ENCODE measurements at regions not wholly inside any gene's neighbourhood (a gene's known extent, or its start where the extent isn't known, plus 50 kb on each side); places are given as distances from the start of the nearest gene placed in this dataset.

DNA sequence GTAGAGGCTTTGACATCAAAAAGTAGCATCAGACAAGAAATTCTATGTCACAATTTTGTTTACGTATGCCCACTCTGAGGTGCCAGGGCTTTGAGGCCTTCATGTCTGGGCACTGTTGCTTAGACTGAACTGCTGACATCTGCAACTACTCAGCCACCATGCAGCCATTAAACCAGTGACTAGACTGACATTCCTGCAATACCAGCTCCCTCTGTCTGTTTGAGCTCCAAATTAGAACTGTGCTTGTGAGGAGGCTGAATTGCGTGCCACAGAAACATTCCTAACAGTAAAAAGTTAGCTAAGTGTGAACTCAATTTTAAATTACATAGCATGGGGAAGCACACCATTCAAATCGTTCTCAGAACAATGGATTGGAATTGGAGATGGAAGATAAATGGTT, 163.2 kb downstream of the INSIG2 start:
- Histone ChIP-seq H4K20me1 (ENCODE audit: insufficient read depth, low read length, poor library complexity, severe bottlenecking) (no peaks in the 10 kb centered on the region), H3K36me3 (ENCODE audit: insufficient read depth, low read length) (no peaks in the 10 kb centered on the region), H3K27me3 (ENCODE audit: insufficient read depth, low read length, poor library complexity, severe bottlenecking) (no peaks in the 10 kb centered on the region), H3K9ac (ENCODE audit: low read depth, low read length, poor library complexity, severe bottlenecking) (no peak overlapping the region), H3F3A (ENCODE audit: low read depth) (no peaks in the 10 kb centered on the region), H3K79me2 (ENCODE audit: insufficient read depth, low read length) (no peaks in the 10 kb centered on the region), H2AFZ (ENCODE audit: low read length) (no peak overlapping the region), H3K9me2 (replicated peaks; ENCODE audit: low read depth, low read length) (no peaks in the 10 kb centered on the region), H3K4me1 (ENCODE audit: insufficient read depth, low read length, poor library complexity, severe bottlenecking) (no peaks in the 10 kb centered on the region), H3K4me3 (ENCODE audit: low read length, poor library complexity, severe bottlenecking) (no peak overlapping the region), H3K9me3 (ENCODE audit: insufficient read depth, low read depth, low read length) (no peaks in the 10 kb centered on the region), H3K4me2 (ENCODE audit: low read depth, low read length, poor library complexity, severe bottlenecking) (no peak overlapping the region)
- TF ChIP-seq EZH2phosphoT487 (IDR thresholded peaks at IDR 0.05; ENCODE audit: borderline replicate concordance): no peak

- TF ChIP-seq EZH2phosphoT487 (IDR thresholded peaks at IDR 0.05; ENCODE audit: borderline replicate concordance): no peak
- TF ChIP-seq, protein P1, sequence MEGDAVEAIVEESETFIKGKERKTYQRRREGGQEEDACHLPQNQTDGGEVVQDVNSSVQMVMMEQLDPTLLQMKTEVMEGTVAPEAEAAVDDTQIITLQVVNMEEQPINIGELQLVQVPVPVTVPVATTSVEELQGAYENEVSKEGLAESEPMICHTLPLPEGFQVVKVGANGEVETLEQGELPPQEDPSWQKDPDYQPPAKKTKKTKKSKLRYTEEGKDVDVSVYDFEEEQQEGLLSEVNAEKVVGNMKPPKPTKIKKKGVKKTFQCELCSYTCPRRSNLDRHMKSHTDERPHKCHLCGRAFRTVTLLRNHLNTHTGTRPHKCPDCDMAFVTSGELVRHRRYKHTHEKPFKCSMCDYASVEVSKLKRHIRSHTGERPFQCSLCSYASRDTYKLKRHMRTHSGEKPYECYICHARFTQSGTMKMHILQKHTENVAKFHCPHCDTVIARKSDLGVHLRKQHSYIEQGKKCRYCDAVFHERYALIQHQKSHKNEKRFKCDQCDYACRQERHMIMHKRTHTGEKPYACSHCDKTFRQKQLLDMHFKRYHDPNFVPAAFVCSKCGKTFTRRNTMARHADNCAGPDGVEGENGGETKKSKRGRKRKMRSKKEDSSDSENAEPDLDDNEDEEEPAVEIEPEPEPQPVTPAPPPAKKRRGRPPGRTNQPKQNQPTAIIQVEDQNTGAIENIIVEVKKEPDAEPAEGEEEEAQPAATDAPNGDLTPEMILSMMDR (conservative IDR thresholded peaks at IDR 0.05; ENCODE audit: low read length): no peak
- no peak overlapping the region for H2AFZ ChIP-seq (ENCODE audit: low read length)
- H3K9me3 ChIP-seq (ENCODE audit: insufficient read depth, low read depth, low read length): no peaks in the 10 kb centered on the region
- H3K4me3 ChIP-seq (ENCODE audit: low read length, poor library complexity, severe bottlenecking): no peak overlapping the region
- H3K79me2 ChIP-seq (ENCODE audit: insufficient read depth, low read length): no peaks in the 10 kb centered on the region
- no peaks in the 10 kb centered on the region for H3F3A ChIP-seq (ENCODE audit: low read depth)
- H3K27me3 ChIP-seq (ENCODE audit: insufficient read depth, low read length, poor library complexity, severe bottlenecking): no peaks in the 10 kb centered on the region
- no peaks in the 10 kb centered on the region for H3K9me2 ChIP-seq (replicated peaks; ENCODE audit: low read depth, low read length)
- H3K9ac ChIP-seq (ENCODE audit: low read depth, low read length, poor library complexity, severe bottlenecking): no peak overlapping the region
- H3K36me3 ChIP-seq (ENCODE audit: insufficient read depth, low read length): no peaks in the 10 kb centered on the region
- no peak overlapping the region for H3K4me2 ChIP-seq (ENCODE audit: low read depth, low read length, poor library complexity, severe bottlenecking)
- no peaks in the 10 kb centered on the region for H4K20me1 ChIP-seq (ENCODE audit: insufficient read depth, low read length, poor library complexity, severe bottlenecking)
- no peaks in the 10 kb centered on the region for H3K4me1 ChIP-seq (ENCODE audit: insufficient read depth, low read length, poor library complexity, severe bottlenecking)
These were observed 162.2 kb downstream of the INSIG2 start for GRCh38 chr2:118250463-118250862.

GRCh38 chr2:118250001-118250400, 161.7 kb downstream of the INSIG2 start:
- no peak for TF ChIP-seq EZH2phosphoT487 (IDR thresholded peaks at IDR 0.05; ENCODE audit: borderline replicate concordance)
- TF ChIP-seq, protein P1 (conservative IDR thresholded peaks at IDR 0.05; ENCODE audit: low read length): no peak
- Histone ChIP-seq H3F3A (ENCODE audit: low read depth) (no peaks in the 10 kb centered on the region), H2AFZ (ENCODE audit: low read length) (no peak overlapping the region), H3K9me3 (ENCODE audit: insufficient read depth, low read depth, low read length) (no peaks in the 10 kb centered on the region), H3K36me3 (ENCODE audit: insufficient read depth, low read length) (no peaks in the 10 kb centered on the region), H3K27me3 (ENCODE audit: insufficient read depth, low read length, poor library complexity, severe bottlenecking) (no peaks in the 10 kb centered on the region), H3K4me1 (ENCODE audit: insufficient read depth, low read length, poor library complexity, severe bottlenecking) (no peaks in the 10 kb centered on the region), H3K79me2 (ENCODE audit: insufficient read depth, low read length) (no peaks in the 10 kb centered on the region), H3K9me2 (replicated peaks; ENCODE audit: low read depth, low read length) (no peaks in the 10 kb centered on the region), H3K4me2 (ENCODE audit: low read depth, low read length, poor library complexity, severe bottlenecking) (no peak overlapping the region), H3K9ac (ENCODE audit: low read depth, low read length, poor library complexity, severe bottlenecking) (no peak overlapping the region), H4K20me1 (ENCODE audit: insufficient read depth, low read length, poor library complexity, severe bottlenecking) (no peaks in the 10 kb centered on the region), H3K4me3 (ENCODE audit: low read length, poor library complexity, severe bottlenecking) (no peak overlapping the region)

DNA sequence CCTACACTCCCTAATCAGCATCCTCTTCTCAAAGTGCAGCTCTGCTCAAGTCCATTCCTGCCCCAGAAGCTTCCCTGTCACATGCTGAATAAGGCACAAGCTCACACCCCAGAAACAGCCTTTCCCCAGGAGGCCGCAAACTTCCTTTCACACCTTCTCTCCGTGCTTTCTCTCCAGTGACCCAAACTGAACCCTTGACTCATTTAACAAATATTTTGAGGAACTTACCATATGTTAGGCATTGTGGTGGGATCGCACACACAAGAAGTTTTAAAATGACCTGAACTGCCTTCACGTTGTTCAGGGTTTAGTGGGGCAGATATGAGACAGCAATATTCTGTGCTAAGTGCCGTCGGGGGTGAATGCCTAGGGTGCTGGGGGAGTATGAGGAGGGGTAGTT, 161.3 kb downstream of the INSIG2 start:
- Histone ChIP-seq H3K79me2 (ENCODE audit: insufficient read depth, low read length) (no peaks in the 10 kb centered on the region), H3K27me3 (ENCODE audit: insufficient read depth, low read length, poor library complexity, severe bottlenecking) (no peaks in the 10 kb centered on the region), H2AFZ (ENCODE audit: low read length) (no peak overlapping the region), H3F3A (ENCODE audit: low read depth) (no peaks in the 10 kb centered on the region), H3K4me2 (ENCODE audit: low read depth, low read length, poor library complexity, severe bottlenecking) (no peak overlapping the region), H3K36me3 (ENCODE audit: insufficient read depth, low read length) (no peaks in the 10 kb centered on the region), H3K4me1 (ENCODE audit: insufficient read depth, low read length, poor library complexity, severe bottlenecking) (no peaks in the 10 kb centered on the region), H3K9me2 (replicated peaks; ENCODE audit: low read depth, low read length) (no peaks in the 10 kb centered on the region), H4K20me1 (ENCODE audit: insufficient read depth, low read length, poor library complexity, severe bottlenecking) (no peaks in the 10 kb centered on the region), H3K9me3 (ENCODE audit: insufficient read depth, low read depth, low read length) (no peaks in the 10 kb centered on the region), H3K4me3 (ENCODE audit: low read length, poor library complexity, severe bottlenecking) (no peak overlapping the region), H3K9ac (ENCODE audit: low read depth, low read length, poor library complexity, severe bottlenecking) (no peak overlapping the region)
- no peak for TF ChIP-seq EZH2phosphoT487 (IDR thresholded peaks at IDR 0.05; ENCODE audit: borderline replicate concordance)
- TF ChIP-seq, protein P1 (conservative IDR thresholded peaks at IDR 0.05; ENCODE audit: low read length): no peak
